GM19467 (cell line): ENCODE measurements at regions not wholly inside any gene's neighbourhood (a gene's known extent, or its start where the extent isn't known, plus 50 kb on each side); places are given as distances from the start of the nearest gene placed in this dataset.

Experiments used
- ATAC-seq: cut with Tn5 transposase; IDR thresholded peaks from one replicate; pipeline ENCODE4 v1.9.1; 2021; ENCODE audit warnings: mild to moderate bottlenecking, moderate library complexity; ENCODE audit not compliant: unreplicated experiment

- no peak for ATAC-seq
Measured at GRCh38 chr4:15262396-15262795, 165.4 kb upstream of the C1QTNF7 start.

GRCh38 chr4:15270201-15270600 lies 157.6 kb upstream of the C1QTNF7 start:
- no peak for ATAC-seq

- no peak for ATAC-seq
Measured at GRCh38 chr4:15286041-15286440, 141.8 kb upstream of the C1QTNF7 start.

GRCh38 chr4:15291122-15291521 lies 136.7 kb upstream of the C1QTNF7 start:
- no peak for ATAC-seq

- no peak for ATAC-seq
Measured at GRCh38 chr4:15293711-15294110, 134.1 kb upstream of the C1QTNF7 start.

- no peak for ATAC-seq
Measured at GRCh38 chr4:15294202-15294601, 133.6 kb upstream of the C1QTNF7 start.

- ATAC-seq, result no peak
Measured at GRCh38 chr4:15294832-15295231, 133.0 kb upstream of the C1QTNF7 start.

GRCh38 chr4:15295421-15296162 lies 132.2 kb upstream of the C1QTNF7 start:
- no peak for ATAC-seq

GRCh38 chr4:15297344-15297743 lies 130.5 kb upstream of the C1QTNF7 start:
- ATAC-seq, result no peak

- no peak for ATAC-seq
Measured at GRCh38 chr4:15299627-15300026, 128.2 kb upstream of the C1QTNF7 start.

GRCh38 chr4:15303052-15303641 lies 124.7 kb upstream of the C1QTNF7 start:
- ATAC-seq, result no peak

- no peak for ATAC-seq
Measured at GRCh38 chr4:15314974-15315373, 112.9 kb upstream of the C1QTNF7 start.

- no peak for ATAC-seq
Measured at GRCh38 chr4:15317246-15317645, 110.6 kb upstream of the C1QTNF7 start.

- no peak for ATAC-seq
Measured at GRCh38 chr4:15318621-15319348, 109.0 kb upstream of the C1QTNF7 start.

- no peak for ATAC-seq
Measured at GRCh38 chr4:15320121-15320678, 107.6 kb upstream of the C1QTNF7 start.

GRCh38 chr4:15322006-15322405 lies 105.8 kb upstream of the C1QTNF7 start:
- ATAC-seq, result no peak

- no peak for ATAC-seq
Measured at GRCh38 chr4:15325987-15326386, 101.8 kb upstream of the C1QTNF7 start.

- ATAC-seq, result no peak
Measured at GRCh38 chr4:15327311-15328298, 100.2 kb upstream of the C1QTNF7 start.

- no peak for ATAC-seq
Measured at GRCh38 chr4:15331930-15332329, 95.9 kb upstream of the C1QTNF7 start.

GRCh38 chr4:15332377-15332776 lies 95.5 kb upstream of the C1QTNF7 start:
- no peak for ATAC-seq
